ENCODE measurements at regions not wholly inside any gene's neighbourhood (a gene's known extent, or its start where the extent isn't known, plus 50 kb on each side); places are given as distances from the start of the nearest gene placed in this dataset.
A peak's percentile ranks its signal among the peaks of the same experiment; 100 is the strongest.

DNA sequence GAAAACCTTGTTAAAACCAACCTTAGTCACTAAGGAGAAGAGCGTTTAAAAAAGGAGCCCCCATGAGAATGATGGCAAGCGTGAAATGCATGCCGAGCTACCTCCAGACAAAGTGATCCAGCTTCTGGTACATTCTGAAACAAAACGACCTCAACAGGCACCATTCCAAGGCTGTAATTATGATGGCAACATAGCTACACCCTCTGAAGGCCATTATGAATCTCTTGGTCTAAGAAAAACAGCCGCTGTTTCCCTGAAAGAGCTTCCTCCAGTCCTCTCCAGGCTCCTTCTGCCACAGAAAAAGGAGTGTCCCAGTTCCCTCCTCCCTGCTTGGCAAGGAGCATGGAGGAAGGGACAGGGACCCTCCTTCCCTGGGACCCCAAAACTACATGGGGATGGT, 50.0 kb upstream of the ABLIM1 start:
- TF ChIP-seq, protein P1, sequence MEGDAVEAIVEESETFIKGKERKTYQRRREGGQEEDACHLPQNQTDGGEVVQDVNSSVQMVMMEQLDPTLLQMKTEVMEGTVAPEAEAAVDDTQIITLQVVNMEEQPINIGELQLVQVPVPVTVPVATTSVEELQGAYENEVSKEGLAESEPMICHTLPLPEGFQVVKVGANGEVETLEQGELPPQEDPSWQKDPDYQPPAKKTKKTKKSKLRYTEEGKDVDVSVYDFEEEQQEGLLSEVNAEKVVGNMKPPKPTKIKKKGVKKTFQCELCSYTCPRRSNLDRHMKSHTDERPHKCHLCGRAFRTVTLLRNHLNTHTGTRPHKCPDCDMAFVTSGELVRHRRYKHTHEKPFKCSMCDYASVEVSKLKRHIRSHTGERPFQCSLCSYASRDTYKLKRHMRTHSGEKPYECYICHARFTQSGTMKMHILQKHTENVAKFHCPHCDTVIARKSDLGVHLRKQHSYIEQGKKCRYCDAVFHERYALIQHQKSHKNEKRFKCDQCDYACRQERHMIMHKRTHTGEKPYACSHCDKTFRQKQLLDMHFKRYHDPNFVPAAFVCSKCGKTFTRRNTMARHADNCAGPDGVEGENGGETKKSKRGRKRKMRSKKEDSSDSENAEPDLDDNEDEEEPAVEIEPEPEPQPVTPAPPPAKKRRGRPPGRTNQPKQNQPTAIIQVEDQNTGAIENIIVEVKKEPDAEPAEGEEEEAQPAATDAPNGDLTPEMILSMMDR (conservative IDR thresholded peaks at IDR 0.05; ENCODE audit: control insufficient read depth, insufficient read depth, low read depth, low read length), result no peak
- no peak overlapping the region for H3K4me3 ChIP-seq (ENCODE audit: control insufficient read depth, low read depth, low read length)
- DNase-seq (ENCODE audit: low read depth), result no peak

DNA sequence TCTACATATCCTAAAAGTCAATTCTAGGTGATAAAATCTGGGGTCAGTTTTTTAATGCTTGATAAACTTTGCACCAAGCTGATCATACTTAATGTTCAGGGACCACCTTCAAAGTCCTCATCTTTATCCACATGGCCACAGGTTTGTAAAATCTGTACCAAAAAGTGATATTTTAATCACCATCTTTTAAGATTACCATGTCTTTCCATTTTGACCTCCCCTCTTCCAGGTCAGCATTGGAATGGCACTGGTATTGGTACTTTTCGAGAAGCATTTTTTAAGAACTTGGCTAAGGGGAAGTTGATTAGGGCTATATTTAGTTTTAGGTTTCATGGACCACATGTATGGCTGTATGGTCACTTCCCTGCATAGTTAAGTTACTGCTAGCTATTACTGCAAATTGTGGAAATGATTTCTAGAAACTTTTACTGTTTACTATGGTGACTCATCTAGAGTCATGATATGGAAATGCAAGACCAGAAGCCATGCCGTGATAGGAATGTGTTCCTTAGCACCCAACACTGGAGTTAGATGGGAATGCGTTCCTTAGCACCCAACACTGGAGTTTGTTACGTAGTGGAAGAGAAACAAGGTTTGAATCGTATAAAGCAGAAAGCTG, 50.8 kb upstream of the ABLIM1 start:
- H3K4me3 ChIP-seq (ENCODE audit: control insufficient read depth, low read depth, low read length), result no peak overlapping the region
- DNase-seq (ENCODE audit: low read depth), result peak; percentile 62
- TF ChIP-seq, protein P1 (conservative IDR thresholded peaks at IDR 0.05; ENCODE audit: control insufficient read depth, insufficient read depth, low read depth, low read length), result no peak

DNA sequence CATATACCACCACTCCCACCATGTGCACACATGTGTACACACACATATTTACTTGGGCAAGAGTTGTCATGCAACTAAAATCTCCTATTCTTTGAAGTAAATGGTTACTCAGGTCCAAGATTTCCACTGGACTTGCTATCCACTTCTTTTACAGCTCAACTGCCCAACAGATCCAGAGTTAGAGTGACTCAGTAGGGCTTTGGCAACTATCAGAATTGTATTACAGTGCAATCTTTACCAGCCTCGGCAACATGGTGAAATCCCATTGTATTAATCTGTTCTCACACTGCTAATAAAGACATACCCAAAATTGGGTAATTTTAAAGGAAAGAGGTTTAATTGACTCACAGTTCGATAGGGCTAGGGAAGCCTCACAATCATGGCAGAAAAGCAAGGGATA, 51.9 kb upstream of the ABLIM1 start:
- H3K4me3 ChIP-seq (ENCODE audit: control insufficient read depth, low read depth, low read length), result no peak overlapping the region
- TF ChIP-seq, protein P1 (conservative IDR thresholded peaks at IDR 0.05; ENCODE audit: control insufficient read depth, insufficient read depth, low read depth, low read length), result no peak
- DNase-seq (ENCODE audit: low read depth), result peak; percentile 54

DNA sequence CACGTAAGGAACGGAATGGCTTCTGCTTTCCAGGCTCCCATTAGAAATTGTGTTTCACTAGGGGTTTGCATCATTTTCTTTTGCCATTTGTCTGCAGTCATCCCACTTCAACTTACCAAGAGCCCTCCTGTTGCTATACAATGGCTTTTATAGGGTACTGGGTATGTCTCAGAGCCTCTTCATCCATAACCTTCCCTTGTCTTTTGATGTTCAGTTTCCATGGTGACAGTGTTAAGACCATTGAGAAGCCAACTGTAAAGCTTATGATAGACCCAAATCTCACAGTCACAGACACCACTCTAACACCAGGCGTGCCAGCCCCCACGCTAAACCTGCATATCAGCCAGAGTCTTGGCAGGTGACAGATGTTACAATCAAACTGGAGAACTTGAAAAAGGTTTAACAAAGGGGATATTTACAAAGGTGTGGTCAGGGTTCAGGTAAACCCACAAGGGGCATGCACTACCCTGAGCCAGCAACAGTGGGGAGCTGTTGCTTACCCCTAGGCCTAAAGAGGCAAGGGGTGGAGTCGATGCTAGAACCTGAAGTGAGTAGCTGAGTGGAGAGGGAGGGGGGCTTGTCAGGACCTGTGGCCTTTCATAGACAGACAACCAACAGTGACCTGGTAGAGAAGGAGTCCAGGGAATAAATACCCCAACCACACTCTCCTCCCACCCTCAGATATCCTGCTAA, 53.2 kb upstream of the ABLIM1 start:
- TF ChIP-seq, protein P1 (conservative IDR thresholded peaks at IDR 0.05; ENCODE audit: control insufficient read depth, insufficient read depth, low read depth, low read length), result no peak
- DNase-seq (ENCODE audit: low read depth), result no peak
- no peak overlapping the region for H3K4me3 ChIP-seq (ENCODE audit: control insufficient read depth, low read depth, low read length)

DNA sequence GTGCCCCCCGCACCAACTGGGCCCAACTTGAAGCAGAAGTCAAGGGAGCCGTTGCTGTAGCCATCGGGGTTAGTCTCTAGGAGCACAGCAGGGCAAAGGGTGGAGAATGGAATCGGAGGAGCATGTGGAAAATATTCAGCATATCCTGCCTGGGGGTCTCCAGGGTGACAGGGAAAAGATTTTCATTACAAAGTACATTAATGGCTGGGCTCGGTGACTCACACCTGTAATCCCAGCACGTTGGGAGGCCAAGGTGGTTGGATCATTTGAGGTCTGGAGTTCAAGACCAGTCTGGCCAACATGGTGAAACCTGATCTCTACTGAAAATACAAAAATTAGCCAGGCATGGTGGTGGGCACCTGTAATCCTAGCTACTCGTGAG, 53.8 kb upstream of the ABLIM1 start:
- no peak overlapping the region for H3K4me3 ChIP-seq (ENCODE audit: control insufficient read depth, low read depth, low read length)
- DNase-seq (ENCODE audit: low read depth), result no peak
- TF ChIP-seq, protein P1 (conservative IDR thresholded peaks at IDR 0.05; ENCODE audit: control insufficient read depth, insufficient read depth, low read depth, low read length), result no peak

DNA sequence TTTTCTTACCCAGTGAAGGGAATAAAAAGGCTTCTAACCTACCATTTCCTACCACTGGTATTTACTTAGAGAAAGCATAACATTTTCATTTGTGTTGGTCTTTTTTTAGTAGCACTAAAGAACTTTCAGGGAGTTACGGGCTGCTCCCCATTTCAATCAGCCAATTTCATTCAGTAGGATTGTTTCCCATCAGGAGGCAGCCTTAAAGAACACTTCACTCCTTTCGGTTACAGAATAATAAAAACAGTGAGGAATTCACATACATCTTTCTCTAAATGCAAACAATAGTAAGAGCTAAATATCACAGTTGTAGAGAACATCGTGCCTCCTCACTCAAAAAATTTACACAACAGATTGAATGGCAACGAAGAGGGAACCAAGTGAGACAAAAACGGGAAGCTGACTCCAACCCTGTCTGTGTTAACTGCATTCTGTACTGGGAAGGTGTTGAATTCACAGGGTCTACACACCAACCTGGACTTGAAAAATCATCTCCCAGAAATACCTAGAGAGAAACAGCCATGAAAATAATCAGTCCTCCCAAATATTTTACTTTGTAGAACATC, 55.5 kb upstream of the ABLIM1 start:
- no peak for DNase-seq (ENCODE audit: low read depth)
- no peak overlapping the region for H3K4me3 ChIP-seq (ENCODE audit: control insufficient read depth, low read depth, low read length)
- TF ChIP-seq, protein P1 (conservative IDR thresholded peaks at IDR 0.05; ENCODE audit: control insufficient read depth, insufficient read depth, low read depth, low read length), result no peak
